GM21526 (cell line): ENCODE measurements at regions not wholly inside any gene's neighbourhood (a gene's known extent, or its start where the extent isn't known, plus 50 kb on each side); places are given as distances from the start of the nearest gene placed in this dataset.

Experiments
- ATAC-seq: cut with Tn5 transposase; IDR thresholded peaks from one replicate; pipeline ENCODE4 v1.9.1; 2021; ENCODE audit warnings: moderate library complexity; ENCODE audit not compliant: unreplicated experiment, low FRiP score

DNA sequence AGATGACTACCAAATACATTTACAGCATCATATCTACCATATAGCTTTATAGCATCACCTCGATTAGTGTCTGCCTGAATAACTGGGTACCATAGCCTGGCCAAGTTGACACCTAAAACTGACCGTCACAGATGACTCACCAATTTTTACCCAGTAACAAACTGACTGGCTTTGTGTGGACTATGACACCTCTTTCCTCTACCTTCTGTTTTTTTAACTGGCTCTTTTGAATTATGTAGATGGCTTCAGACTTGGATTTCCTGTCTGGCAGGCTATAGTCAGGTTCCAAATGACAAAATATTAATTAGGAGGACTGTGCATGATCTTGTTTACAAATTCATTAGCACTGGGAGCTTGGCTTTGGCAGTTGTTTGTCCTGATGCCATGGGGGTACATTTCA is 360.3 kb downstream of the TGFB2 start:
- no peak for ATAC-seq

DNA sequence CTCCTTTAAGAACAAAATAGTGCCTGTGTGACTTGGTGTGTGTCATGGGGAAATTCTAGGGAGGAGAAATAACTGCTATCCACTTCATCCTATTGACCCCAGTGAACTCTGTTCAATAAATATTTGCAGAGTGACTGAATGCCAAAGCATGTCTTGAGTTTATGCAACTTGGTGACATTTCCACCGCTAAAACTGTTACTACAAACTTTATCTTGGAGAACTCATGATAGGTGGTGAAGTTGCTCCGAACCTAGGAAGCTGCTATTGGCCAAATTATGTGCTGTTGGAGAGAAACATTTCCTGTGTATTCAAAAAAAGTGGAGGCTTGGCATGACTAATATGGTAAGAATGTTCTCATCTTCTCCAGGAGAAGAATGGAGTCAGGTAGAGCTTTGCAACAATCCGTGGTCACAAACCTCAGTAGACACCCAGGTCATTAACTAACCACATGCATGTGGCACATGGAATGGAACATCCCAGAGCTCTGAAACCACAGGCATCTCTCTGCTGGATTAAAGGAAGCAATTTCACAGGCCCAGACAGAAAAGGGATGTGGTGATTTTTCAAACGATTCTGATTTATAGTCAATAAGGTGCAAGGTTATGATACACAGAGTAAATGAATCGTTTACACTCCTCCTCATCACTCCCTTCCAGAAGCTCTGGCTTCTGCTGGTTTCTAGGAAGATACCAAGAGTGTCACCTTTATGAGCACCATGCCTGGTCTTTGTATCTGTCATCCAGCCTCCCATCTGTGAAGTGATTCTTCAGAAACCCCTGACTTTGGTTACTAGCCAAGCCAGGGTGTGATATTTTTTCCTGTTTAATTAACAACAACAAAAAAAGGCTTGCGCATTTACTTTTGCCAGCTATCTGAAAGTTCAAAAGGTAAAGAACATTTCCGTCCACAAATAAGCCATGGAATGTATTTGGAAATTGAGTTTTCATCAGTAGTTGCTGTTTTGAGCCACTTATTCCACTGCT is 361.1 kb downstream of the TGFB2 start:
- ATAC-seq = no peak

DNA sequence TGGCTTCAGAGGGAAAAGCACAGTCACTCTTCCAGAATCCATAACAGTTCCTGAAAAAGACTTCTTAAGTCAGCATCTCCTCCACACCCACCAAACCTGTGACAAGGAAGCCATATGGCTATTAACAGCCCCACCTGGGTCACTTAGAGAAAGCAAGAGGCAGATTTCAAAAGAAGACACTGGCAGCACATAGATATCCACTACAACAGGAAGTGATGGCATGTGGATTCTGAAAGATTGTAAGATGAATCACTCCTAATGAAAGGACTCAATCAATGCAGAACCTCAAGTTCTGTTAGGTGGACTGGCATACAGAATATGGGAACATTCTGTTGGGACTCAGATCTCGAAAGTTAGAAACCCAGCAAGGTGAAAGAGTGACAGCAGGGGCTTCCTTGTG is 365.9 kb downstream of the TGFB2 start:
- ATAC-seq = no peak

DNA sequence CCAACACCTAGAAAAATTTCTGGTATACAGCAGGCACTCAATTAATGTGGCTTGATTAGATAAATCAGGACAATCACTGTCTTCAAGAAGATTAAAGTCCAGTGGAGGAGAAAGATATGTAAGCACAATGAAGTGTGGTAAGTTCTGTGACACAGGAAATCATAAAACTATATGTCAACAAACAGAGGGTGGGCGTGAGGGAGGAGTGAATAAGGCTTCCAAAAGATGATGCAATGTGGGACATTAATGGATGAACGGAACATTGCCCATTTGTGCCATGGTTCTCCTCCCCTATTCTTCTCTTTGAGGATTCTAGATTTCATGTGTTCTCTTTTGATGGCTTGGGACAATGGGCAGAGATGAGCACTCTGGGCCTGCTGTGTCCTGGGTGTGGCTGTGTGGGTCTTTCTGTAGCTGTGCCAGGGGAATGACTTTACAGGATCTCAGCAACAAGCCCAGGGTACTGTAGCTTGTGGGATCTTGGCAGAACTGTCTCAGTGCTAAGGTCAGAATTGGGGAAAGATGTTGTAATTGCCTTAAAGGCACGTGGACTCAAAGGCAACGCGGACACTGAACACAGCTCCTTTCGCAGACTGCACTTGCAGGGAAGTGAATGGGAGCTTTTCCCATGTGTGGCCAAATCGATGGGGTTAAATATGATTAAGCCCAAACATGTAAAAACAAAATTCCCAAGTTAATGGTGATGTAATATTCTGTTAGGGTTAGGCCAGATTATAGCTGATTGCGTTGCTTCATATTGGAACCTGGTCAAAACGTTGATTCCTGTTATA is 366.9 kb downstream of the TGFB2 start:
- ATAC-seq = no peak

DNA sequence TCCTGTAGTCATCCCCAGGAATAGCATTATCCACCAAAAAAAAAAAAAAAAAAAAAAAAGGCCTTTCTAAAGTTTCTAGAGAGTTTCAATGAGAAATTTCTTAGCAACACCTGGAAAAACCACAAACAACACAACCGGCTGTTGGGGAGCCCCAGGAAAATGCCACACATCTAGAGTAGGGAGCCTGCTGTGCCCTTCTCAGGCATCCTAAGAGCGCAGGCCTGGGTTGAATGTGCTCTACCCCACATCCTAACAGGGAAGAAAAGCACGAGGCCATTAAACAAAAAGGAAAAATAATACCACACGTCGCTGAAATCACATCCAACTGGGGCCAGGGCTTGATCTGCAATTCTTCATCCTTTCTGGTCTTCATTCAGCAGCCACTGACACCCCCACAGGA is 367.5 kb downstream of the TGFB2 start:
- no peak for ATAC-seq

DNA sequence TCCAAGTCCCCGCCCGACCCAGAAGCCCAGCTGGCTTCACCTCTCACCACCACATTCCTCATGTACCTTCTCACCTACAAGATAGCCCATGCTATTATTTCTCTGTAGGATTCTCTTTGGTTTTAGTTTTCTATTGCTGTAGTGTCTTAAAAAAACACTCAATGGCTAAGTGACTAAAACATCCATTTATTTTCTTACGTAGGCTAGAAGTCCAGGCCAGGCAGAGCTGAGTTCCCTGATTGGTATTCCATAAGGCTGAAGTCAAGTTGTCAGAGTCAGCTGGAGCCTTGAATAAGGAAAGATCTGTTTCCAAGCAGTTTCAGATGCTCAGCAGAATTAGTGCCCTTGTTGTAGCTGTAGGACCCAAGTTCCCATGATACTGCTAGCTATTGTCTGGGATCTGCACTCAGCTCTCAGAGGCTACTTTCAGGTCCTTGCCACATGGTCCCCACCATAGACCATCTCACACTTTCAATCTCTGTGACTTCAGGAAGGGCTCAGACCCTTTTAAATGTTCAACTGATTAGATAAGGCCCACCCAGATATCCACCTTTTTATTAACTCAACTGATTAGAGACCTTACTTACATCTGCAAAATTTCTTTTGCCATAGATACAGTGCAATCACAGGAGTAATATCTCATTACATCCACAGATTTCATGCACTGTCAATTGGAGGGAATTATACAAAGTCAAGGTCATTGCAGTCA is 371.0 kb downstream of the TGFB2 start:
- ATAC-seq = no peak

DNA sequence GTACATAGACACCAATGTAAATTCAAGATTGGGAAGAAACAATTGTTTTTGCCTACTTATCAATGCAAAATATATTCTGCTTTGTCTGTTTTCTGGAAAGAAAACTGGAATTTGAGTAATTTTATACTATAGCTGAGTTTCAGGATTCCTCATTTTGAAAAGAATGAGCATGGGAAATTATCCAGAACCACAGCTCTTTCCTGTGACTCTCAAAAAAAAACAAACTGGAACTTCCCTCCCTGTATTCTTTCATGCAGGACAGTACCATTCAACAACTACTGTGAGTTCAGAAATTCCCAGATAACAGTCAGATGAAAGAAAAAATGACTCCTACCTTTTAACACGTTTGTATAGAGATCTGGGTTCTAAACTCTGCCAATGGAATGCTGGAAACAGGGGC is 372.4 kb downstream of the TGFB2 start:
- no peak for ATAC-seq

DNA sequence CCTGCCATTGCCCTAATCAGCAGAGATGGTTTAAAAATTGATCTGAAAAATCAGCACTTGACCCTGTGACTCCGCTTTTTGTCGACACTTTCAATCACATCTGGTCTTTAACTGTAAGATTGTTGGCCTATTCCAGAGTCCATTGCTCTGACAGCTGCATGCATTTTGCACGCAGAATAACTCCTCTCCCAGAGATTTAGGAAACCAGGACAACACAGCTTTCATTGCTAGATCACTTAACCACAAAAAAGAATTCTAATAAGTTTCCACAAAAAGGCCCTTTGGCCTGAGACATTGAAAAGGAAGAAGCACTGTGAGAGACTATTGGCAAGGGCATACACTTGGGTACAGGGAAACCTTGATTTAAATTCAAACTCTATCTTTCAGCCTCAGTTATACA is 373.1 kb downstream of the TGFB2 start:
- no peak for ATAC-seq

DNA sequence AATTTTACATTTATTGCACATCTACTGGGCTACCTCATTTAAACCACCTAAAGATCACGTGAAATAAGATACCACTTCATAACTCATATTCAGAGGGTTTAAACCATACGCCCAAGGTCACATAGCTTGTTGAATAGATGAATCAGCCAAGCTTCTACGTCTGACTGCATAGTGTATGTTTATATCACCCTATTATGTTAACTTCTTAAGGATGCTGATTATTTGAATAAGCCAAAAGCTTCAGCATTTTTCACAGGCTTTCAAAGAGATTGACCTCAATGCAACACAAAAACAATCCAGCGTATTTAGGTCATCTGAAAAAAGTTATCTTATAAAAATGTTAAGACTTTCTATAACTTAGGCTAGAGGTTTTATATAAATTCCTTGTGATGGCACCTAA is 373.8 kb downstream of the TGFB2 start:
- no peak for ATAC-seq

DNA sequence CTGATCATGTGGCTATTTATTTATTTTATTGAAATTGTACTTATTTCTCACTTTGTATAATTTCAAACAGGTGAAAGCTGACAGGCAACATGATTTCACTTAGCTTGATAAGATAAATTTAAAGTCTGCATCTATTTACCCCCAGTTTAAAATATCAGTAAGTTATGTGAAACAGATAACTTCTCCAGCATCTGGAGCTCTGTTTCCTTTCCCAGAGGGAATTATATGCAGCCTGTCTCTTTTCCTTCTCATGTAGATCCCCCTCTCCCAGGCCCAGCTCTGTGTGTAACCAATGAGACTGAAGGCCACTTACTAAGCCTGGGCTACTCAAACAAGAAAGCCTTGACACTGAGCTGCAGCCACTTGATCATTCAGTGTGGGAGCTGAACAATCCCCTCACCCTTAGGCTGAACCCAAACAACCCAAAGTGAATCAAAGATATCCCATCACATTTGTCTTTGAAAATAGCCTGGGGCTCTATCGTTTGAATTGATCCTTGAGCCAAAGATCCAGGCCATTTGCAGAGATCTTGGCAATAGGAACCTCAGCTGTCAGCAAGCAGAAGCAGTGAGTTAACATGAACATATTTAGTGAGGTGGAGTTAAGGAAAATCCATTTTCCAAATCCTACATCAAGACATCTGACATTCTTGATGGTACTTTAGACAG is 383.9 kb downstream of the TGFB2 start:
- no peak for ATAC-seq

DNA sequence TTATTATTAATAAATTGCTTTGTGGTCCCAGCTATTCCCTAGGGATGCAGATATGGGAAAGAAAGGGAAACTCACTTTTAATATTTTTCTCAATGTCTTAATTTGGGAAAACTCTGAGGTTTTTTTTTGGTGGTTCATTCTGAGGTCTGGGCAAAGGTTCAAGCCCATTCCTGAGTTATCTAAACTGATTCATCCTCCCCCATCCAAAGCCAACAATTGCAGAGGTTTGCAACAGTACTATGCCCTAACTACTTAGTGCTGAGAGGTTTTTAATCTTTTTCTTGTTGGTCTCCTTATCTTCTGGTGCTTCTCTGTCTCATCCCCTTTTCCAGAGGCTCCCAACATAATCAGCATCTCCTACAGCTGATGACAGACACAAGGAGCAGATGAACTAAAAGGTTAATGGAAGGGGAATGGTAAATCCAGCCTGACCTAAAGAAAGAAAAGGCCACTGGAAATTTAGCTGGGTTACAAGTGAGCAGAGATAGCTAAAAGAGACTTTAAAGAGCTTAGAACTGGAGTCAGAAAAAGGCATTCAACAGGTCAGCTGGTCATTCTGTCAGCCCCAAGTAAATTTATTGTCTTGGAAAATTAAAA is 390.4 kb downstream of the TGFB2 start:
- no peak for ATAC-seq

DNA sequence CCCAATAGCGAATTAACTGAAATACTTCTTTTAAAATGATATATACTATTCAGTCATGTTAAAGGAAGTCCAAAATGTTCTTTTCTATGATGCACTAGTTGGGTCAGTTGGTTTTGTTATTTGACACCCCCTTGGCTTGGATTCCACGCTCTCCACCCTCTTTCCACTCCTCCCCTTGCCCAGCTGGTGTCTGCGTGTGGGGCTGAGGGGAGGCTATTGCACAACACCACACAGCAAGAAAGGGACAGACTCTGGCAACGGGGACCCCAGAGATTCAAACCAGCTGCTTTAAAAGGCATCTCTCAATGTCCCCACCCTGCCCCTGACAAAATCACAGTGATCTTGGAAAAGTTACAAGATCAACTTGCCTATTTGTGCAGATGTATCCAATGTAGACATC is 394.3 kb downstream of the TGFB2 start:
- no peak for ATAC-seq

DNA sequence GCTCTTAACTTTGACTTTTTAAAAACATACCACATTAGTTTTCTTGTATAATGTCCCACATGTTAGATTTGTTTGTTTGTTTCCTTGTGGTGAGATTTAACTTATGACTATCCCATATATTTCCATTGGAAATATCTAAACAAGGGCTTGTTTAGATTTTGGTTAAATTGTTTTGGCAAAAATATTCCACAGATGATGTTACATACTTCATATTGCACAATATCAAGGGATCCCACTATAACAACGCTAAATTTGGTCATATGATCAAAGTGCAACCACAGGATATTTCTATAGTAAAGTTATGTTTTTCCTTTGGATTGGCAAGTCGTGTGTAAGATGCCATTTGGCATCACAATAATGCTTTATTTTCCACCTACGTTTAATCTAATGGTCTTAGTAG is 396.7 kb downstream of the TGFB2 start:
- ATAC-seq = no peak

DNA sequence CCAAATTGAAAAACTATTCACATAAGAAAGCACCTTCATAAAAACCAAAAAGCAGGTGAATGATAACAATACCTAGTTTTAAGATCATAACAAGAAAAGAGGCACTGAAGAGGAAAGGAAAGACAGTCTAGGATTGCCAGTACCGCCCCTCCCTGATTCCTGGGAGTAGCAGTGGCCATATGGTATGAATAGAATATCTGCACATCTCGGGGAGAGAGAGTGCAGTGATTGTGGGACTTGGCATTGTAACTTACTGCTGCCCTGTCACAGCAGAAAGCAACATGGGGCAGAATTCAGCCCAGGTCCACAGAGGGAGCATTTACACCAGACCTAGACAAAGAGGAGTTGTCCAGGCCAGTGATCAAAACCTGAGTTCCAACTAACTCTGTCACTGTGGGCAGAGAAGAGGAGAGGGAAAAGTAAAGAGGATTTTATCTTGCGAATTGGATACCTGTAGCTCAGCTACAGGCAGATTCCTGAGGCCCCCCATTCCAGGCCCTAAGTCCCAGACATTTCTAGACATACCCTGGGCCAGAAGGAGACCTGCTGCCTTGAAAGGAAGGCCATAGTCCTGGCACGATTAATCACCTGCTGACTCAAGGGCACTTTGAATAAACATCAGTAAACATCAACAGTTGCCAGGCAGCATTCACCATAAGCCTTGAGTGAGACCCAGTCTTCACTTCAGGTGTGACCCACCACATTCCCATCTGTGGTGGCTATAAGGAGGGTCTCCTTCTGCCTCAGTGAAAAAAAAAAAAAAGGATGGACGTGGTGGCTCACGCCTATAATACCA is 397.5 kb downstream of the TGFB2 start:
- ATAC-seq = no peak

DNA sequence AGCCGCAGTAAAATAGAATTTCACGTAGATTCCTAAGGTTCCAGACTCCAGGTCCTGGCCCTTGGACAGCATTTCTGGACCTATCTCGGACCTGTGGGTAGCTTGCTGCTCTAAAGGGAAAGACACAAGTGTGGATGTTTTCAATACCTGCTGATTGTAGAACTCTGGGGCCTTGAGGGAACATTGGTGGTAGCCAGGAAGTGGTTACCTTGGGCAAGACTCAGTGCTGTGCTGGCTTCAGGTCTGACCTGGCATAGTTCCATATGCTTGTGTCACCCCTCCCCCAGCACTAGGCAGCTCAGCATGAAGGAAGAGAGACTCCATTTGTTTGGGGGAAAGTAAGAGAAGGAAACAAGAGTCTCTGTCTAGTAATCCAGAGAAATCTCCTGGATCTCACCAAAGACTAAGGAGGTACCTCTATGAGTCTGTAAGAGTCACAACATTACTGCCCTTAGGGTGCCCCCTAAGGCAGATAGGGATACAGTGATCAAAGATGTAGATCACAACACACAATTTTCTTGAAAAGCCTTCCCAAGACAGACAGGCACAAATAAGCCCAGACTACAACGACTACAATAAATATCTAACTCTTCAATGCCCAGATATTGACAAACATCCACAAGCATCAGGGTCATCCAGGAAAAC is 398.8 kb downstream of the TGFB2 start:
- ATAC-seq = no peak

DNA sequence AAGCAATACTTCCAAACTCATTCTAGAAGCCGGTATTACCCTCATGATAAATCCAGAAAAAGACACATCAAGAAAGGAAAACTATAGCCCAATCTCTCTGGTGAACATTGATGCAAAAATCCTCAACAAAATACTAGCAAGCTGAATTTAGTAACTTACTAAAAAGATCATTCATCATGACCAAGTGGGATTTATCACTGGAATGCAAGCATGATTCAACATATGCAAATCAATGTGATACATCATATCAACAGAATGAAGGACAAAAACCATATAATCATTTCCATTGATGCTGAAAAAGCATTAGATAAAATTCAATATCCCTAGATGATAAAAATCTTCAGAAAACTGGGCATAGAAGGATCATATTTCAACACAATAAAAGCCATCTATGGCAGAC is 402.9 kb downstream of the TGFB2 start:
- ATAC-seq = no peak

DNA sequence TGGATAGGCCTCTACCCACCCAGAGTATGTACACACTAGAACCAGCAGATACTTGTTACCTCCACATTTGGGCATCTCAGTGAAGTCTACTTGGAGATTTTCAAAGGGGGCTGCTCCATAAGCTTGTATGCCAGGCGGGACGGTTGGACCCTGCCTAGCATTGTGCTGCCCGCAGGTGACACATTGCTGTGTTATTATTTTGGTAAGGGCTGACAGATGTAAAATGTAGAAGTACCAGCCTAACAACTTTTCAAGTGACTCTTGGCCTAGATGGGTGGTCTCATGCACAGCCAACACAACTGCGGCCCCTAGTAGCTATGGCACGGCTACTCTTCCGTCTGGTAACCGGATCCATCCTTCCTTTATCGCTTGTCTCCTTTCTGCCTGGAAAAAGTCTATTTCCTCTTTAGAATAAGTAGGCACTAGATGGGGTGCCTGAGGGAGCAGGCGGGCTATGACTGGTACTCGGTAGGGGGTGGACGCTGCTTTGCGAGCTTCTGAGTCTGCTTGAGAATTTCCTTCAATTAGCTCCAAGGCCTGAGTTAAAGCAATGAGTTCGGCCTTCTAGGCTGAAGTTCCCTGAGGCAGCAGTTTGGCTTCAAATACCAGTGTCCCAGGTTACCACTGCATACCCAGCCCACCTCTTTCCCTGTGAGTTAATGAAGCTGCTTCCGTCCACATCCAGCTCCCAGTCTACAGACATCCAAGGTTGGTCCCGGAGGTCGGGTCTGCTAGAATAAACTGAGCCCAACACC is 405.3 kb downstream of the TGFB2 start:
- ATAC-seq = no peak
